Suppressor macrophage (primary cell): ENCODE measurements at regions not wholly inside any gene's neighbourhood (a gene's known extent, or its start where the extent isn't known, plus 50 kb on each side); places are given as distances from the start of the nearest gene placed in this dataset.

Experiments
- DNase-seq, 4 experiments: peaks; one replicate each; pipeline ENCODE4 v3.0.0-alpha.2; 2020 to 2022

DNA sequence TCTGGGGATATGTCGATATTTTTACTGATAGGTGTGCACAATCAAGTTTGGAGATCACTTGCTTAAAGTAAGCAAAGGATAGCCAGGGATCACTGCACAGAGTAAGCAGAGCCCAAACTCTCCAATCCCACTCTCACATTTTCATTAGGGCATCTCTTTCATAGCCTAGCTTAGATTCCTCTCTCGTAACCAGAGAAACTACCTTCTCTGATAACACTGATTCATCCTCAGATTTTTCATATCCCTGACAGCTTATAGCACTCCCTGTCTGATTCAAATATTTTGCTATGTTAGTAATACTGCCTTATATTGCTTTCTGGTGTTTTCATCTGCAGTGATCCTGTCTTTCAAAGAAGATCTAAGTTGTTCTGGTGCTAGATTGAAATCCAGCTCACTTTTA, 123.7 kb downstream of the CBLL2 start:
- DNase-seq: no peak

GRCh38 chrX:22397566-22397965, 124.9 kb downstream of the CBLL2 start:
- DNase-seq: no peak

GRCh38 chrX:22399437-22400192, 126.9 kb downstream of the CBLL2 start:
- no peak for DNase-seq

DNA sequence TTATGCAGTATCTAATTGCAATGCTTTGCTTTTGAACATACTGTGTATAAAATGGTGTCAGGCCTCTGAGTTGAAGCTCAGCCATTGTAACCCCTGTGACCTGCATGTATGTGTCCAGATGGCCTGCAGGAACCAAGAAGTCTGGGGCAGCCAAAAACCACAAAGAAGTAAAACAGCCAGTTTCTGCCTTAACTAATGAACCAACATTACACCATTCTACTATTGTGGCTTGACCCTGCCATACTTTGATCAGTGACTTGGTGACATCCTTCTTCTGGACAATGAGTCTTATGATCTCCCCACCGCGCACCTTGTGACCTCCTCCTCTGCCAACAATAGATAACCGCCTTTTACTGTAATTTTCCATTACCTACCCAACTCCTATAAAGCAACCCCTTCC, 131.6 kb downstream of the CBLL2 start:
- no peak for DNase-seq

- DNase-seq: no peak
Measured at GRCh38 chrX:22406201-22406737, 133.6 kb downstream of the CBLL2 start.

DNA sequence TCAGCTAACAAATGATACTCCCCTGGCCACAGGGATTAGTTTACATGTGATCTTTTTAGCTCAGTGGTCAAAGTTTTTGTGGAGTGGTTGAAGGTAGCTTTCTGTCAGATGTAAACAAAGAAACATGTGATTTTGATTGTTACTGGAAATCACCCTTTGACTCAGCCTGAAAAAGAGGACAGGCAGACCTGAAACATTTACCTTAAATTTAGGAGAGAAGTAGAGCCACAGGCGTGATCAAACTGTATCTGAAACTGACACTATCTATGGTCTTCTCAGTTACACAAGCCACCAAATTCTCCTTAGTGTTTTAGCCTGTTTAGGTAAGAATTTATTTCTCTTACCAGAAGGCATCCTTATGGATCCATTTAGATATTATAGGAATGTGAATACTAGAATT, 136.7 kb downstream of the CBLL2 start:
- no peak for DNase-seq

- no peak for DNase-seq
Measured at GRCh38 chrX:22424122-22424915, 151.6 kb downstream of the CBLL2 start.

- no peak for DNase-seq
Measured at GRCh38 chrX:22424919-22425318, 152.2 kb downstream of the CBLL2 start.

GRCh38 chrX:22429704-22430103, 157.0 kb downstream of the CBLL2 start:
- DNase-seq: no peak

DNA sequence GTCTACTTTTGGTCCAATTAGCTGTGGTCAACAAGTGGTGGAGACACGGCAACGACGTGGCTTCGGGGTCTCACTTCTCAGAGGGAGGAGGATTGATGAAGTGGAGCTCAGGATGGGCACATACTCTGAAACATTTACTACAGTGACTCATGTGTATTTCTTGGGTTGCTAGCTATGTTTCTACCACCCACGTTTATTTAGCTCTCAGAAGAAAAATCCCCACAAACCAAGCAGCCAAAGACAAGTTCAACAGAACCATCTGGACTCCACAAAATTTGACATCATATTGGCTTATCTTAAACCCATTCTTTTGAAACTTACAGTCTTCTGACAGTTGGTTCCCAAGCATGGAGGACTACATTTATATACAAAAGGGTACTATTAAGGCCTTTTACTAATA, 158.0 kb downstream of the CBLL2 start:
- DNase-seq: no peak

- no peak for DNase-seq
Measured at GRCh38 chrX:22433292-22434070, 160.8 kb downstream of the CBLL2 start.

- DNase-seq: no peak
Measured at GRCh38 chrX:22445880-22446279, 173.2 kb downstream of the CBLL2 start.

GRCh38 chrX:22462959-22463358, 190.2 kb downstream of the CBLL2 start:
- no peak for DNase-seq

DNA sequence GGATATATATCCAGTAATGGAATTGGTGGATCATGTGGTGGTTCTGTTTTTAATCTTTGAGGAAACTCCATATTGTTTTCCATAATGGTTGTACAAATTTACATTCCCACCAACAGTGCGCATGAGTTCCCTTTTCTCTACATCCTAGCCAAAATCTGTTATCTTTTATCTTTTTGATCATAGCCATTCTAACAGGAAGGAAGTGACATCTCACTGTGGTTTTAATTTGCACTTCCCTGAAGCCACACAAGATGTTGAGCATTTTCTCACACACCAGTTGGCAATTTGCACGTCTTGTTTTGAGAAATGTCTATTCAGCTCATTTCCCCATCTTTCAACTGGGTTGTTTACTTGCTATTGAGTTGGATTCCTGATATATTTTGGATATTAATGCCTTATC, 194.9 kb downstream of the CBLL2 start:
- DNase-seq: no peak

- DNase-seq: no peak
Measured at GRCh38 chrX:22481436-22481835, 208.7 kb downstream of the CBLL2 start.

DNA sequence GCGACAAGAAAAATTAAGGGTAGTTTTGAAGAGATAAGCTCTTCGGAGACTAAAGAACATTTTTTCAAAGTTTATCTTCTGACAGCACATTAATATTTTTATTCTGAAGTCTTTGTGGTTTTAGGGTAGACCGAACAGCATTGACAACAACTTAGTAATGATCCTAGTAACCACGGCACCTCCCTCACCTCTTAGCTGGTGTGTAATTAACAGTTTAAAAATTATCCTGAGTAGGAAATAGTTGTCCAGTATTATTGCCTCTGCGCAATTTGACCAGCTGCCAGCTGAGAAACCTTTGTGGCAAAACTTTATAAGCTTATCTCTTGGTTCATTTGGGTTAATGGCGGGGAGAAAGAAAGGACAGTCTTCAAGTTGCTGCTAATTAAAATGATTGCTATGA, 213.6 kb downstream of the CBLL2 start:
- DNase-seq: no peak

DNA sequence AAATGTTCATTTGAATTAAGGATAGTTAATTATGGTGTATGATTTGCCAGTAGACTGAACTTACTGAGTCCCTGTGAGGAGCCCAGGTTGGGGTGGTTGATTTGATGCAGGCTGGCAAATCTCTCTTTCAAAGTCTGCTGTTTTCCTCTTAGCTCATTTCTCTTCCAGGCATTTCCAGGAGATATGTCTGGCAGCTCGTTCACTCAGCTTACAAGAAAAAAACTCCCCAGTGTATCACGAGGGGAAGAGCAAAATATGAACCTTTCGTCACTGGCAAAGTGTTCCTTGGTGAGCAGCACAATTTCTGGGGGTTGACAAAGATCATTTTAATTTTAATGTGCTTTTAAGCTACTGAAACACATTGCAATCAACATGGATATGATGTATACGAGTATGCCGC, 244.2 kb downstream of the CBLL2 start:
- no peak for DNase-seq

DNA sequence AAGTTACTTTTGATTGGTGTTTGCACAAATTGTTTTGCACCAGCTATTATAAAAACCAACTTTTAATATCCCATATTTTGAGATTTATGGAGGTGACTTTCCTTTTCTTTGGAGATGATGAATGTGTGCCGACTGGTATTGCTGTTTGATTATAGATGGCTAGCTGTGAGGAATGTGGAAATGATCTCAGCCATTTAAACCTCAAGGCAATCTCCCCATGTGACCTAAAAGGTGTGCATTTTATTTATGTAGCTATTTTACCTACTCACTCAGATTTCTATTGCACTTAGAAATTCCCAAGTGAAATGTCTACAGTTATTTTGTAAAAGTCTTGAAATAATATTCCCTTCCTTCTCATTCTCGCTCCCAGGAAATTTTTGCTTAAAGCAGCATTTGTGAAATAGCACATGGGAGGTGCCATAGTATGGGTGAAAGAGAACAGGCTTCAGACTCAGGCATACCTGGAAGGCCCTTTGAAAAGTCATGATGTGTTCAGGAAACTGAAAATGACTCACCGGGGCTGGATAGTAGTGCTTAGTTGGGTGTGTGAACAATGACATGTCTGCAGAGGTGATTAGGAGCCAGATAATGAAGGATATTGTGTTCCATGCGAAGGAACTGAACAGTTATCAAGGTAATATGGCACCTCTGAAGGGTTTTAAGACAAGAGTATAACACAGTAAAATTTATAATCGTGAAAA, 247.6 kb downstream of the CBLL2 start:
- DNase-seq: no peak

GRCh38 chrX:22526339-22526738, 253.6 kb downstream of the CBLL2 start:
- DNase-seq: no peak

- no peak for DNase-seq
Measured at GRCh38 chrX:22527302-22527701, 254.6 kb downstream of the CBLL2 start.

- DNase-seq: peak in 1 of 4 experiments; percentile 0
Measured at GRCh38 chrX:22533898-22534297, 261.2 kb downstream of the CBLL2 start.

DNA sequence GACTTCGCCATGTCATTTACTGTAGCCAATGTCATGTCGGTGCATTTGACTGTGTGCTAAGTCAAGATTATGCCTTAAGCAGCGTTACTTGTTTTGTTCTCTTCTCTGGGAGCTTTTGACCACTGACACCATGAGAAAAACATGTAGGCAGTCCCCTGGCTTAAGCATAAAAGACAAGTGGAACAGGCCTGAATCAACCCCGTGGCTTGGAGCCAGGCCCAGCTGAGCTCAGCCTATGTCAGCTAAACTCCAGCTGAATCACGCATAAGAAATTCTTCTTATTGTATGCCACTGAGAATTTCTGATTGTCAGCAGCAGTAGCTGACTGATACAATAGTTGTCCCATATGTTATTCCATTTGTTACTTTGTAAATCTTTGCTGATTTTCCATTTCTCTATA, 261.9 kb downstream of the CBLL2 start:
- DNase-seq: no peak
